OCI-LY3 (cell line): ENCODE measurements at regions not wholly inside any gene's neighbourhood (a gene's known extent, or its start where the extent isn't known, plus 50 kb on each side); places are given as distances from the start of the nearest gene placed in this dataset.

Source experiments
- EZH2phosphoT487 ChIP-seq: fragments of 200-600 bp; shearing (Covaris generic); IDR thresholded peaks from 2 replicates; pipeline ENCODE4 v1.6.1; 2018; ENCODE audit warnings: antibody characterized with exemption, mixed run types, low read depth
- TF ChIP-seq, protein P1 (sequence below): fragments of 200-600, 300-600 bp; sonication (generic); IDR thresholded peaks from 2 replicates; pipeline ENCODE4 v1.5.1; 2014; ENCODE audit warnings: antibody characterized with exemption, low read length, low read depth

DNA sequence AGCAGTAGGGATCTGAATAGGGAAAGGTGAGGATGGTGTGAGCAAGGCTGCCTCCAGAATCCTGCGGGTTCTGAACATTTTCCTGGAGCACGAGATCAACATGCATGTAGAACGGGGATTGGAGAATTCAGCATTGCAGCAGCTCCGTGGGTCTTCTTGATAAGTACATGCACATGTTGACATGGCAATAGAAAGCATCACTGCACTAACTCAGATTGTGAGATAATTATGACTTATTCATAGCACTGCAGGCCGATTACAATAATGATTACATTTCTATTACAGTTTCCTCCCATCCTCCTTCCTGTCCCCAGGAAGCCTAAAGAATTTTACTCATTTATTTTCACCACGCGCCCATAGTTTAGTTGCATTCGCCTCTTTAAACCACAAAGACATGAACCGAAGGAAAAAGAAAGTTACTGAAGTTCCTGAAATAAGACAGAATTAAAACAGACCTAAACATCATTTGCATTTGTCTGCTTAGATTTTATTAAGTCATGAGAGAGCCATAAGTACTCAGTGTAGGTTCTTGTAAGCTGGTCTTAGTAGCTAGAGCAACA, 61.3 kb upstream of the ARX start:
- TF ChIP-seq, protein P1, sequence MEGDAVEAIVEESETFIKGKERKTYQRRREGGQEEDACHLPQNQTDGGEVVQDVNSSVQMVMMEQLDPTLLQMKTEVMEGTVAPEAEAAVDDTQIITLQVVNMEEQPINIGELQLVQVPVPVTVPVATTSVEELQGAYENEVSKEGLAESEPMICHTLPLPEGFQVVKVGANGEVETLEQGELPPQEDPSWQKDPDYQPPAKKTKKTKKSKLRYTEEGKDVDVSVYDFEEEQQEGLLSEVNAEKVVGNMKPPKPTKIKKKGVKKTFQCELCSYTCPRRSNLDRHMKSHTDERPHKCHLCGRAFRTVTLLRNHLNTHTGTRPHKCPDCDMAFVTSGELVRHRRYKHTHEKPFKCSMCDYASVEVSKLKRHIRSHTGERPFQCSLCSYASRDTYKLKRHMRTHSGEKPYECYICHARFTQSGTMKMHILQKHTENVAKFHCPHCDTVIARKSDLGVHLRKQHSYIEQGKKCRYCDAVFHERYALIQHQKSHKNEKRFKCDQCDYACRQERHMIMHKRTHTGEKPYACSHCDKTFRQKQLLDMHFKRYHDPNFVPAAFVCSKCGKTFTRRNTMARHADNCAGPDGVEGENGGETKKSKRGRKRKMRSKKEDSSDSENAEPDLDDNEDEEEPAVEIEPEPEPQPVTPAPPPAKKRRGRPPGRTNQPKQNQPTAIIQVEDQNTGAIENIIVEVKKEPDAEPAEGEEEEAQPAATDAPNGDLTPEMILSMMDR = no peak
- no peak for TF ChIP-seq EZH2phosphoT487
